Transverse colon (tissue), 4 donors: ENCODE measurements at regions not wholly inside any gene's neighbourhood (a gene's known extent, or its start where the extent isn't known, plus 50 kb on each side); places are given as distances from the start of the nearest gene placed in this dataset.

Source experiments
- DNase-seq: peaks from one replicate; pipeline ENCODE4 v3.0.0-alpha.2; 2019
- H3K27ac ChIP-seq, 4 donors: fragments of 200-600 bp; sonication (generic); 2 replicates each; pipeline ENCODE4 v1.5.1; 2016 to 2018; ENCODE audit warnings: inconsistent platforms in 4 of 4
- H3K27me3 ChIP-seq: fragments of 200-600 bp; sonication (generic); 2 replicates; pipeline ENCODE4 v1.5.1; 2017; ENCODE audit warnings: inconsistent platforms
- H3K36me3 ChIP-seq, 4 donors: fragments of 200-600 bp; sonication (generic); 2 replicates each; pipeline ENCODE4 v1.5.1; 2017 to 2019; ENCODE audit warnings: inconsistent platforms in 4 of 4
- H3K4me1 ChIP-seq, 4 donors: fragments of 200-600 bp; sonication (generic); 2 replicates each; pipeline ENCODE4 v1.5.1; 2017 to 2020; ENCODE audit warnings: inconsistent platforms in 4 of 4
- H3K4me3 ChIP-seq, 4 donors: fragments of 200-600 bp; sonication (generic); 1 replicate in 1 of 4; 2 replicates in 3 of 4; pipeline versions ENCODE4 v1.5.1 to v1.6.1; 2017 to 2019; ENCODE audit warnings: inconsistent platforms in 4 of 4
- H3K9me3 ChIP-seq, 2 donors: fragments of 200-600 bp; sonication (generic); 2 replicates each; pipeline ENCODE4 v1.5.1; 2017 to 2019; ENCODE audit warnings: inconsistent platforms in 2 of 2
- EP300 ChIP-seq: sonication (generic); formaldehyde crosslinking; IDR thresholded peaks from one replicate; pipeline ENCODE4 v1.6.1; 2017; ENCODE audit warnings: antibody characterized with exemption, low read depth
- POLR2A ChIP-seq: fragments of 450-650 bp; IDR thresholded peaks from one replicate; pipeline ENCODE4 v1.6.1; 2016; ENCODE audit warnings: antibody characterized with exemption, mild to moderate bottlenecking, moderate library complexity
- POLR2AphosphoS5 ChIP-seq, 3 donors: sonication (generic); formaldehyde crosslinking; IDR thresholded peaks; one replicate each; pipeline ENCODE4 v1.6.1; 2016; ENCODE audit warnings: antibody characterized with exemption in 3 of 3
- WGBS, 2 donors: methylation state at CpG; one replicate each; pipeline ENCODE4 v1.1.5; 2018; ENCODE audit warnings: low coverage in 1 of 2; 5-methylcytosine and 5-hydroxymethylcytosine counted together
- in situ Hi-C, 4 donors: fragments of 200-750 bp; cut with MboI; loops; one replicate each; pipeline versions ENCODE4 v1.15.0 to v1.15.1; 2017; ENCODE audit warnings: low sequenced_read_pairs in 3 of 4, low pct_ligation_motif_present in 1 of 4, low pct_unique_long_range_greater_than_20kb in 1 of 4
- intact Hi-C: fragments of 100-400 bp; cut with DNase I; formaldehyde crosslinking; loops from one replicate; pipeline ENCODE4 v1.15.1; 2023; ENCODE audit warnings: low total_unique reads
- TF ChIP-seq, protein P1 (sequence below), 5 experiments: fragments of 200-600 bp in 3 of 5; fragments of 450-650 bp in 2 of 5; sonication (generic) in 3 of 5; IDR thresholded peaks; 1 replicate in 2 of 5; 2 replicates in 3 of 5; pipeline ENCODE4 v1.5.1; 2016 to 2017; ENCODE audit warnings: antibody characterized with exemption in 5 of 5, inconsistent platforms in 3 of 5, mild to moderate bottlenecking in 2 of 5, moderate library complexity in 1 of 5

- WGBS, 2 donors = 60 to 83% methylated on average over 2 of the region's 2 CpGs
- no peaks in the 10 kb centered on the region for H3K4me1 ChIP-seq
- DNase-seq = no peak
- no peak overlapping the region for H3K4me3 ChIP-seq
- H3K27ac ChIP-seq = no peak overlapping the region
- H3K36me3 ChIP-seq = no peaks in the 10 kb centered on the region
- no peaks in the 10 kb centered on the region for H3K27me3 ChIP-seq
- in situ Hi-C loops = no loop called here
- no peaks in the 10 kb centered on the region for H3K9me3 ChIP-seq
- TF ChIP-seq, protein P1, sequence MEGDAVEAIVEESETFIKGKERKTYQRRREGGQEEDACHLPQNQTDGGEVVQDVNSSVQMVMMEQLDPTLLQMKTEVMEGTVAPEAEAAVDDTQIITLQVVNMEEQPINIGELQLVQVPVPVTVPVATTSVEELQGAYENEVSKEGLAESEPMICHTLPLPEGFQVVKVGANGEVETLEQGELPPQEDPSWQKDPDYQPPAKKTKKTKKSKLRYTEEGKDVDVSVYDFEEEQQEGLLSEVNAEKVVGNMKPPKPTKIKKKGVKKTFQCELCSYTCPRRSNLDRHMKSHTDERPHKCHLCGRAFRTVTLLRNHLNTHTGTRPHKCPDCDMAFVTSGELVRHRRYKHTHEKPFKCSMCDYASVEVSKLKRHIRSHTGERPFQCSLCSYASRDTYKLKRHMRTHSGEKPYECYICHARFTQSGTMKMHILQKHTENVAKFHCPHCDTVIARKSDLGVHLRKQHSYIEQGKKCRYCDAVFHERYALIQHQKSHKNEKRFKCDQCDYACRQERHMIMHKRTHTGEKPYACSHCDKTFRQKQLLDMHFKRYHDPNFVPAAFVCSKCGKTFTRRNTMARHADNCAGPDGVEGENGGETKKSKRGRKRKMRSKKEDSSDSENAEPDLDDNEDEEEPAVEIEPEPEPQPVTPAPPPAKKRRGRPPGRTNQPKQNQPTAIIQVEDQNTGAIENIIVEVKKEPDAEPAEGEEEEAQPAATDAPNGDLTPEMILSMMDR (IDR thresholded peaks at IDR 0.05) = no peak
- no peak for TF ChIP-seq POLR2AphosphoS5 (IDR thresholded peaks at IDR 0.05)
- no peak for TF ChIP-seq EP300
- TF ChIP-seq POLR2A = no peak
- intact Hi-C loops = no loop called here
Measured at GRCh38 chr4:36786519-36786918, 458.0 kb upstream of the NWD2 start.

GRCh38 chr4:36794716-36795115 lies 449.8 kb upstream of the NWD2 start:
- H3K9me3 ChIP-seq = no peaks in the 10 kb centered on the region
- no peaks in the 10 kb centered on the region for H3K27me3 ChIP-seq
- H3K36me3 ChIP-seq = no peaks in the 10 kb centered on the region
- 45 to 67% methylated on average over 1 of the region's 1 CpG for WGBS, 2 donors
- TF ChIP-seq, protein P1 (IDR thresholded peaks at IDR 0.05) = no peak
- DNase-seq = no peak
- no peak overlapping the region for H3K27ac ChIP-seq
- no peak overlapping the region for H3K4me3 ChIP-seq
- no peaks in the 10 kb centered on the region for H3K4me1 ChIP-seq
- intact Hi-C loops (no loop called here), in situ Hi-C loops (no loop called here)

GRCh38 chr4:36812149-36812548 lies 432.4 kb upstream of the NWD2 start:
- H3K27ac ChIP-seq = no peak overlapping the region
- no peaks in the 10 kb centered on the region for H3K4me1 ChIP-seq
- H3K27me3 ChIP-seq = no peaks in the 10 kb centered on the region
- intact Hi-C loops (no loop called here), in situ Hi-C loops (no loop called here)
- TF ChIP-seq POLR2A (no peak), POLR2AphosphoS5 (IDR thresholded peaks at IDR 0.05) (no peak), EP300 (no peak)
- TF ChIP-seq, protein P1 (IDR thresholded peaks at IDR 0.05) = no peak
- no peaks in the 10 kb centered on the region for H3K9me3 ChIP-seq
- H3K36me3 ChIP-seq = no peaks in the 10 kb centered on the region
- DNase-seq = no peak
- no peak overlapping the region for H3K4me3 ChIP-seq

- Histone ChIP-seq H3K27me3 (no peaks in the 10 kb centered on the region), H3K4me1 (no peaks in the 10 kb centered on the region), H3K9me3 (no peaks in the 10 kb centered on the region), H3K4me3 (no peak overlapping the region), H3K27ac (no peak overlapping the region), H3K36me3 (no peaks in the 10 kb centered on the region)
- TF ChIP-seq POLR2A (no peak), EP300 (no peak), POLR2AphosphoS5 (IDR thresholded peaks at IDR 0.05) (no peak)
- TF ChIP-seq, protein P1 (IDR thresholded peaks at IDR 0.05) = no peak
- no peak for DNase-seq
- 37 to 75% methylated on average over 2 to 4 of the region's 4 CpGs for WGBS, 2 donors
- intact Hi-C loops (no loop called here), in situ Hi-C loops (no loop called here)
Measured at GRCh38 chr4:36815536-36815935, 429.0 kb upstream of the NWD2 start.
